GM23248 (cell line): ENCODE measurements at regions not wholly inside any gene's neighbourhood (a gene's known extent, or its start where the extent isn't known, plus 50 kb on each side); places are given as distances from the start of the nearest gene placed in this dataset.

Source experiments
- EZH2 ChIP-seq: fragments of 200-600 bp; sonication (generic); IDR thresholded peaks from 2 replicates; pipeline ENCODE4 v1.6.1; 2018; ENCODE audit warnings: antibody characterized with exemption, mild to moderate bottlenecking; ENCODE audit not compliant: insufficient read depth, poor library complexity, severe bottlenecking
- EZH2phosphoT487 ChIP-seq: fragments of 200-600 bp; sonication (generic); IDR thresholded peaks from 2 replicates; pipeline ENCODE4 v1.6.1; 2018; ENCODE audit warnings: antibody characterized with exemption, moderate library complexity, mild to moderate bottlenecking, low read depth; ENCODE audit not compliant: insufficient read depth

DNA sequence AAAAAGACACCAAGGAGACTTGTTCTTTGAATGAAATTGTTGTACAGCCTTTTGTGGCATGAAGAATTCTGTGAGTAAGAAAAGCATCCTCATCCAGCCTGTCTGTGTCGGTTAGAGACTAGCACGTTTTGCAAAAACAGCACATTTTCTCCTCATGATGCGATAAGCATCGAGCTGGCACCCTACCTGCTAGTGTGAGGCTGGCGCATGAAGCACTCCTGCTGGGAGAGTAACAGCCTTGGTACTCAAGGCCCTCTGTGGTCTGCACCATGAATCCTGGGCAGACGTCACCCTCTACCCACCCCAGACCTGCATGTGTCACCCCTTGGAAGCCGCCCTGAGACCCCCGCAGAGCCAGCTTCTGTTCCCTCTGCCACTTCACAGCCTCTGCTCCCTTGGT lies 92.6 kb upstream of the TMEM132E start:
- TF ChIP-seq EZH2phosphoT487 = no peak
- TF ChIP-seq EZH2 = no peak
